IMR-90 (cell line): ENCODE measurements at regions not wholly inside any gene's neighbourhood (a gene's known extent, or its start where the extent isn't known, plus 50 kb on each side); places are given as distances from the start of the nearest gene placed in this dataset.
A peak's percentile ranks its signal among the peaks of the same experiment; 100 is the strongest.
"Not testable (repeated sequence)": the region's sequence is repeated elsewhere in the genome, so short reads cannot be mapped to it uniquely, and the experiment has no call there.

Source experiments
- ATAC-seq: fragments of 200-7000 bp; cut with Tn5 transposase; 2 replicates; pipeline ENCODE4 v1.9.1; 2020; ENCODE audit warnings: low read depth, mild to moderate bottlenecking, moderate library complexity
- BruUV-seq: library from RNA; stranded (reverse); fragments of 400-500 nt; replicated peaks from 2 replicates; lab custom pipeline; 2021; lab: Mats Ljungman, UMichigan
- CTCF ChIA-PET: fragments of 300-600 bp; formaldehyde crosslinking; extraction: SDS; loops from one replicate; lab custom pipeline; 2021; ENCODE audit warnings: antibody characterized with exemption; lab: Yijun Ruan, JAX
- POLR2A ChIA-PET: fragments of 300-600 bp; sonication (Branson Sonifier 250); formaldehyde crosslinking; loops from one replicate; lab custom pipeline; 2022; ENCODE audit warnings: antibody characterized with exemption; ENCODE audit not compliant: unreplicated experiment; lab: Charles Lee
- DNase-seq: peaks from one replicate; pipeline ENCODE4 v3.0.0; 2013
- H2AFZ ChIP-seq: replicated peaks from 2 replicates; pipeline ENCODE3; 2013; ENCODE audit warnings: low read length, mild to moderate bottlenecking; ENCODE audit not compliant: poor library complexity
- H2AK5ac ChIP-seq: 2 replicates; pipeline ENCODE4 v1.6.1; 2013; ENCODE audit warnings: low read depth, low read length, inconsistent platforms
- H2AK9ac ChIP-seq: replicated peaks from 2 replicates; pipeline ENCODE3; 2013; ENCODE audit warnings: mild to moderate bottlenecking, low read depth, low read length, moderate library complexity; ENCODE audit not compliant: poor library complexity
- H2BK120ac ChIP-seq: 2 replicates; pipeline ENCODE4 v1.6.1; 2013; ENCODE audit warnings: low read depth, low read length, inconsistent platforms
- H2BK15ac ChIP-seq: 3 replicates; pipeline ENCODE4 v1.6.1; 2013; ENCODE audit warnings: low read depth, low read length, inconsistent platforms
- H2BK20ac ChIP-seq: 2 replicates; pipeline ENCODE4 v1.6.1; 2013; ENCODE audit warnings: low read depth, mild to moderate bottlenecking, inconsistent platforms, low read length, moderate library complexity
- H2BK5ac ChIP-seq: 2 replicates; pipeline ENCODE4 v1.6.1; 2013; ENCODE audit warnings: mild to moderate bottlenecking, low read depth, low read length, inconsistent platforms; ENCODE audit not compliant: poor library complexity, severe bottlenecking
- H3K14ac ChIP-seq: replicated peaks from 2 replicates; pipeline ENCODE4 v1.6.1; 2013; ENCODE audit warnings: low read depth, low read length, inconsistent platforms
- H3K18ac ChIP-seq: 2 replicates; pipeline ENCODE4 v1.6.1; 2013; ENCODE audit warnings: low read depth, low read length, control low read depth
- H3K23ac ChIP-seq: 2 replicates; pipeline ENCODE4 v1.6.1; 2013; ENCODE audit warnings: low read depth, low read length, inconsistent platforms
- H3K27ac ChIP-seq: 2 replicates; pipeline ENCODE4 v1.5.1; 2013; ENCODE audit warnings: mild to moderate bottlenecking, control low read depth, low read length; ENCODE audit not compliant: insufficient read depth
- H3K27me3 ChIP-seq: 2 replicates; pipeline ENCODE4 v1.6.1; 2013; ENCODE audit warnings: low read length; ENCODE audit not compliant: control insufficient read depth, insufficient read depth
- H3K36me3 ChIP-seq: 2 replicates; pipeline ENCODE4 v1.6.1; 2013; ENCODE audit warnings: low read length, mixed read lengths; ENCODE audit not compliant: control insufficient read depth, insufficient read depth
- H3K4ac ChIP-seq: 2 replicates; pipeline ENCODE4 v1.6.1; 2013; ENCODE audit warnings: low read depth, low read length, inconsistent platforms
- H3K4me1 ChIP-seq: 2 replicates; pipeline ENCODE4 v1.6.1; 2013; ENCODE audit warnings: low read length, mixed read lengths; ENCODE audit not compliant: control insufficient read depth, insufficient read depth
- H3K4me2 ChIP-seq: 2 replicates; pipeline ENCODE4 v1.6.1; 2013; ENCODE audit warnings: low read depth, mild to moderate bottlenecking, control low read depth, low read length, moderate library complexity
- H3K4me3 ChIP-seq: 2 replicates; pipeline ENCODE4 v1.5.1; 2013; ENCODE audit warnings: low read depth, mild to moderate bottlenecking, control low read depth, low read length, moderate library complexity; ENCODE audit not compliant: insufficient read depth
- H3K56ac ChIP-seq: 2 replicates; pipeline ENCODE4 v1.6.1; 2013; ENCODE audit warnings: low read length, inconsistent platforms; ENCODE audit not compliant: insufficient read depth; ENCODE audit errors: extremely low read depth
- H3K79me1 ChIP-seq, 2 experiments: 2 replicates each; pipeline ENCODE4 v1.6.1; 2013; ENCODE audit warnings: low read length in 2 of 2, inconsistent platforms in 1 of 2, low read depth in 1 of 2
- H3K9ac ChIP-seq: 2 replicates; pipeline ENCODE4 v1.6.1; 2013; ENCODE audit warnings: low read depth, low read length, control low read depth
- H3K9me1 ChIP-seq: 2 replicates; pipeline ENCODE4 v1.6.1; 2013; ENCODE audit warnings: low read length, inconsistent platforms; ENCODE audit not compliant: insufficient read depth
- H3K9me3 ChIP-seq: 2 replicates; pipeline ENCODE4 v1.6.1; 2013; ENCODE audit warnings: low read length; ENCODE audit not compliant: control insufficient read depth, insufficient read depth
- H4K20me1 ChIP-seq: 2 replicates; pipeline ENCODE4 v1.6.1; 2013; ENCODE audit warnings: low read length, inconsistent platforms; ENCODE audit not compliant: insufficient read depth
- H4K5ac ChIP-seq: 2 replicates; pipeline ENCODE4 v1.6.1; 2013; ENCODE audit warnings: mild to moderate bottlenecking, low read depth, low read length, control low read depth
- H4K8ac ChIP-seq, 2 experiments: 2 replicates each; pipeline ENCODE4 v1.6.1; 2013; ENCODE audit warnings: low read depth in 2 of 2, low read length in 2 of 2, control low read depth in 1 of 2, inconsistent platforms in 1 of 2
- H4K91ac ChIP-seq: 2 replicates; pipeline ENCODE4 v1.6.1; 2013; ENCODE audit warnings: low read depth, low read length, inconsistent platforms; ENCODE audit not compliant: insufficient read depth
- WGBS, 2 experiments: methylation state at CpG; one replicate each; pipeline versions ENCODE4 v1.1.5 to v1.1.7; 2013; ENCODE audit warnings: missing lambda C conversion rate in 2 of 2; ENCODE audit not compliant: insufficient read length in 1 of 2; ENCODE audit errors: extremely low coverage in 2 of 2; 5-methylcytosine and 5-hydroxymethylcytosine counted together
- dilution Hi-C: fragments of 300-500 bp; cut with HindIII; formaldehyde crosslinking; loops from one replicate; pipeline ENCODE4 v1.14.3; 2018; ENCODE audit warnings: low sequenced_read_pairs; ENCODE audit not compliant: unreplicated experiment
- in situ Hi-C: fragments of 300-500 bp; cut with MboI; formaldehyde crosslinking; loops from 3 replicates; pipeline ENCODE4 v1.14.3; 2019; ENCODE audit warnings: low sequenced_read_pairs, inconsistent platforms, mixed read lengths
- intact Hi-C: fragments of 100-400 bp; cut with micrococcal nuclease; formaldehyde crosslinking; loops from 2 replicates; pipeline ENCODE4 v1.10.0; 2022

GRCh38 chr1:149260284-149260683 is 156.9 kb upstream of the NBPF9 start:
- H2BK5ac ChIP-seq, H3K9me1 ChIP-seq, H3K36me3 ChIP-seq, H2BK15ac ChIP-seq, in situ Hi-C loops, BruUV-seq, H3K18ac ChIP-seq, H4K20me1 ChIP-seq, H3K27me3 ChIP-seq, H3K27ac ChIP-seq, H2BK20ac ChIP-seq, H3K56ac ChIP-seq, intact Hi-C loops, H2AK5ac ChIP-seq, H3K4me2 ChIP-seq, H3K23ac ChIP-seq, H2AK9ac ChIP-seq, H3K9ac ChIP-seq, H3K14ac ChIP-seq, H3K4me3 ChIP-seq, H3K9me3 ChIP-seq, DNase-seq, CTCF ChIA-PET, H3K79me1 ChIP-seq, H2BK120ac ChIP-seq, H3K4ac ChIP-seq, H2AFZ ChIP-seq, H3K4me1 ChIP-seq, H4K91ac ChIP-seq, dilution Hi-C loops, H4K5ac ChIP-seq, H4K8ac ChIP-seq: not testable (repeated sequence)
- WGBS, 2 experiments, result no CpG with 5 or more reads among the region's 1 CpG
- ATAC-seq, result peak; percentile 15; the same call in 1 of the 2 replicates
- POLR2A ChIA-PET, result interaction anchor here (0.6 kb wide), 1 partner anchor 982 kb away, joined by 3 read pairs; no protein-coding TSS in a partner anchor

- H3K4me2 ChIP-seq, H3K18ac ChIP-seq, H3K79me1 ChIP-seq, dilution Hi-C loops, BruUV-seq, H3K36me3 ChIP-seq, H3K56ac ChIP-seq, H3K9me1 ChIP-seq, H2BK15ac ChIP-seq, H3K9me3 ChIP-seq, H2BK120ac ChIP-seq, H3K27me3 ChIP-seq, H2BK5ac ChIP-seq, POLR2A ChIA-PET, intact Hi-C loops, H4K5ac ChIP-seq, H3K4me1 ChIP-seq, H3K23ac ChIP-seq, CTCF ChIA-PET, H3K4me3 ChIP-seq, H3K9ac ChIP-seq, H3K14ac ChIP-seq, H2AK5ac ChIP-seq, H2AFZ ChIP-seq, H4K20me1 ChIP-seq, H4K8ac ChIP-seq, in situ Hi-C loops, DNase-seq, H2AK9ac ChIP-seq, H2BK20ac ChIP-seq, H3K4ac ChIP-seq, H3K27ac ChIP-seq, H4K91ac ChIP-seq: not testable (repeated sequence)
- no CpG with 5 or more reads among the region's 5 CpGs for WGBS, 2 experiments
- peak; percentile 64 for ATAC-seq
These were observed 157.5 kb upstream of the NBPF9 start for GRCh38 chr1:149260736-149261340.
